ENCODE measurements at regions not wholly inside any gene's neighbourhood (a gene's known extent, or its start where the extent isn't known, plus 50 kb on each side); places are given as distances from the start of the nearest gene placed in this dataset.
A peak's percentile ranks its signal among the peaks of the same experiment; 100 is the strongest.

DNA sequence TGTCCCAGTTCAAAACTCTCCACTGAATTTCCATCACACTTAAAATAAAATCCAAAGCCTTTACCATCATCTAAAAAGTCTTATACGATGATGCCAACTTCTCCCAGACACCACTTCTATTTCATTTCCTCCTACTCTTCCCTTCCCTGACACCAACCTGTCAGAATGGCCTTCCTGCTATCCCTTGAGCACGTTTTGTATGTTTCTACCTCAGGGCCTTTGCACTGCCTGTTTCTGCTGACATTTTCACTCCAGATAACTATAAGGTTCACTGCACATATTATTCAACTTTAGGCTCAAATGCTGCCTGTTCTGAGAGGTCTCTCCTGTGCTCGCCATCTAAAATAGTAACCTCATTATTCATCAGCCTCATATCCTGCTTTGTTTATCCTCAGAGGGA lies 269.6 kb downstream of the HTR7 start:
- FAIRE-seq (no peak), ATAC-seq (no peak), DNase-seq (no peak)
- Histone ChIP-seq H3K4me1 (no peaks in the 10 kb centered on the region), H3K4me3 (no peak overlapping the region), H3K36me3 (no peaks in the 10 kb centered on the region), H3K27me3 (no peaks in the 10 kb centered on the region), H3K9me3 (no peaks in the 10 kb centered on the region), H3K27ac (no peak overlapping the region)
- intact Hi-C loops (cut with DNase I) = no loop called here
- 74 to 83% methylated on average over 3 of the region's 3 CpGs for WGBS, 2 donors
- TF ChIP-seq, protein P1, sequence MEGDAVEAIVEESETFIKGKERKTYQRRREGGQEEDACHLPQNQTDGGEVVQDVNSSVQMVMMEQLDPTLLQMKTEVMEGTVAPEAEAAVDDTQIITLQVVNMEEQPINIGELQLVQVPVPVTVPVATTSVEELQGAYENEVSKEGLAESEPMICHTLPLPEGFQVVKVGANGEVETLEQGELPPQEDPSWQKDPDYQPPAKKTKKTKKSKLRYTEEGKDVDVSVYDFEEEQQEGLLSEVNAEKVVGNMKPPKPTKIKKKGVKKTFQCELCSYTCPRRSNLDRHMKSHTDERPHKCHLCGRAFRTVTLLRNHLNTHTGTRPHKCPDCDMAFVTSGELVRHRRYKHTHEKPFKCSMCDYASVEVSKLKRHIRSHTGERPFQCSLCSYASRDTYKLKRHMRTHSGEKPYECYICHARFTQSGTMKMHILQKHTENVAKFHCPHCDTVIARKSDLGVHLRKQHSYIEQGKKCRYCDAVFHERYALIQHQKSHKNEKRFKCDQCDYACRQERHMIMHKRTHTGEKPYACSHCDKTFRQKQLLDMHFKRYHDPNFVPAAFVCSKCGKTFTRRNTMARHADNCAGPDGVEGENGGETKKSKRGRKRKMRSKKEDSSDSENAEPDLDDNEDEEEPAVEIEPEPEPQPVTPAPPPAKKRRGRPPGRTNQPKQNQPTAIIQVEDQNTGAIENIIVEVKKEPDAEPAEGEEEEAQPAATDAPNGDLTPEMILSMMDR (IDR thresholded peaks at IDR 0.05) = no peak

DNA sequence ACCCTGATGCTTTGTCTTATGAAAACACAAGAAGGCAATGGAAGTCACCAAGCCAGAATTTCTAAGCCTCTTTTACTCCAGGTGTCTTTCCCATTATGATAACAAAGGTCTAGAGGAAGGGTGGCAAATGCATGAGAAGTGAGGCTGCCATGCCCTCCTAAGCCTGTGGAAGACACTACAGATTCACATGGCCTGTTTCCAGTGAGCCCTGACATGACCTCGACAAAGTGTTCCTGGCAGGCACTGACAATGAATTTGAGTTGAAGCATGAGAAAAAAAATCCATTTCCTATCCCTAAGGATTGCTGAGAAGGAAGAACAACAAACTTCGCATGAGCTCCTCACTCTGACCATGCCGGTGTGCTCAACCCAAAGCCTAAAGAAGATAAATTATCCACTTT lies 268.0 kb downstream of the HTR7 start:
- FAIRE-seq (no peak), DNase-seq (no peak)

DNA sequence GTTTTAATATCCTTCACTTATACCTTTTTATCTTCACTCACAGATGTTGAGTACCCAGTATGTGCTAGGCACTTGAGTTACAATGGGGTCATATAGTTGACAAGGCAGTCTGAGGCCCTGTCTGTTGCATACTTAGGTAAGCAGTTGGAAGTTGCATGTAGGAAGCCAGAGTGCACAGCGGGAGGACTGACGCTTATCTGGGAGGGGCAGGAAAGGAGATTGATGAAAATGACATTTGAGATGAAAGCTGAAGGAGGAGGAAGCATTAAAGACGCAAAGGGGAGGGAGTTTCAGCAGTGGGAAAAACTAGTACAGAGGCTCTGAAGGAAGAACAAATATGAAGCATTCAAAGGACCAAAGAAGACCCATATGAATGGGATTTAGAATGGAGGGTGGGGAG lies 266.2 kb downstream of the HTR7 start:
- WGBS, 2 donors = 54 to 56% methylated on average over 3 of the region's 3 CpGs
- ATAC-seq = no peak
- intact Hi-C loops (cut with DNase I) = no loop called here
- no peaks in the 10 kb centered on the region for H3K9me3 ChIP-seq
- no peaks in the 10 kb centered on the region for H3K4me1 ChIP-seq
- no peaks in the 10 kb centered on the region for H3K27me3 ChIP-seq
- H3K36me3 ChIP-seq = no peaks in the 10 kb centered on the region
- no peak for FAIRE-seq
- no peak overlapping the region for H3K27ac ChIP-seq
- TF ChIP-seq, protein P1 (IDR thresholded peaks at IDR 0.05) = no peak
- no peak for DNase-seq
- no peak overlapping the region for H3K4me3 ChIP-seq

More for the DNA sequence above, 268.0 kb downstream of the HTR7 start:
- 61 to 66% methylated on average over 3 of the region's 3 CpGs for WGBS, 2 donors
- no peak overlapping the region for H3K27ac ChIP-seq
- H3K9me3 ChIP-seq = no peaks in the 10 kb centered on the region
- H3K36me3 ChIP-seq = no peaks in the 10 kb centered on the region
- H3K4me1 ChIP-seq = no peaks in the 10 kb centered on the region
- TF ChIP-seq, protein P1 (IDR thresholded peaks at IDR 0.05) = no peak
- no peak for ATAC-seq
- intact Hi-C loops (cut with DNase I) = no loop called here
- H3K27me3 ChIP-seq = no peaks in the 10 kb centered on the region
- no peak overlapping the region for H3K4me3 ChIP-seq

DNA sequence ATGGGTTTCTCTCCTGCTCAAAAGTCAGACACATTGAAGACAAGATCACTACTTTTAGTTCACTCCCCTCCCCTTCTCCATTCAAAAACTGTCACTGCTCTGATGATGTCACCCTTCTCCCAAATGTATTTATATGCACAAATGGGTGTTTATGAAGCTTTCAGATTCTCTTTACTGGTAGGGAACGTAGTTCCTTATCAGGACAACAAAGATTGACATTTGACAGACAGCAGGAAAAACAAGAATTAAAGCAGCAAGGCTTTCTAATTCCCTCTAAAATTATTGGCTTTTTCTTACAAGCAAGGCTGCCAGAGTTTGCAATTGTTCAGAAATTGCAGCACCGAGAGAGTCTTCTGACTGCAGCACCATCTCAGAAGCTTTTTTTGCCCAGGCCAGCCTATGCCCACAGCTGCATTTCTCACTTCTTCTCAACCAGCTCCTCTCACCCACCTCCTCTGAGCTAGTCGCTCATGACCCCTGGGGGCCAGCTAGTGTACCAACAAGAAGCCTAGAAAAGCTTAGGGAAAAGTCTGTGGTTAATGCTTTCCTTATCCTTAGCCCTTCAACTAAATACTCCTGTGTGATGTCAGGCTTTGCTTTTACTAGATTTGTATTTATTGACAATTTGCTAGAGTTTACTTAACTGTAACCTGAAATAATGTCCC lies 265.1 kb downstream of the HTR7 start:
- FAIRE-seq = no peak
- peak in 2 of 6 donors; percentile 14 to 17 for DNase-seq
- Histone ChIP-seq H3K27ac (no peak overlapping the region), H3K4me3 (no peak overlapping the region), H3K9me3 (no peaks in the 10 kb centered on the region), H3K4me1 (no peaks in the 10 kb centered on the region), H3K36me3 (no peaks in the 10 kb centered on the region), H3K27me3 (no peaks in the 10 kb centered on the region)
- intact Hi-C loops (cut with DNase I) = no loop called here
- TF ChIP-seq, protein P1 (IDR thresholded peaks at IDR 0.05) = no peak
- peak in 3 of 4 donors; percentile 57 to 76 (median 65) for ATAC-seq
- 17 to 26% methylated on average over 3 of the region's 3 CpGs for WGBS, 2 donors

DNA sequence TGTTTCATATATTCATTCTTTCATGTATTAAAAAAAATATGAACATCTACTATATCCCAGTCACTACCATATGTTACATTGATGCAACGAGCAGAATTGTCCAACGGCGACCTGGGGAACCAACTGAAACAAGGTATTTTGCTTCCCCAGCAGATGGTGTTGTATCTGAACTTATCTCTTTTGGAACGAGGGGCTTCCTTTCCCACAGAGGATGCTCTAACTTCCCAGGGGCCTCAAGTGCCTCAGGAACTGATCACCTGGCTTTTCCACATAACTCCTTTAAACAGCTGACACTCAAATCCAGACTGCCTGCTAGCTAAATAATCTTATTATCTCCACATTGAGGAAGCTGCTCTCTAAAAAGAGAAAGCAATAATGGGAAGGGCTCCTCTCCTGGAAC lies 259.3 kb downstream of the HTR7 start:
- H3K27ac ChIP-seq = no peak overlapping the region
- TF ChIP-seq, protein P1 (IDR thresholded peaks at IDR 0.05) = no peak
- H3K27me3 ChIP-seq = no peaks in the 10 kb centered on the region
- intact Hi-C loops (cut with DNase I) = no loop called here
- H3K4me3 ChIP-seq = no peak overlapping the region
- no peaks in the 10 kb centered on the region for H3K4me1 ChIP-seq
- no peaks in the 10 kb centered on the region for H3K36me3 ChIP-seq
- ATAC-seq (no peak), DNase-seq (no peak), FAIRE-seq (no peak)
- WGBS, 2 donors = 61 to 62% methylated on average over 4 of the region's 4 CpGs
- H3K9me3 ChIP-seq = no peaks in the 10 kb centered on the region
